GM12878 (cell line): ENCODE measurements at regions not wholly inside any gene's neighbourhood (a gene's known extent, or its start where the extent isn't known, plus 50 kb on each side); places are given as distances from the start of the nearest gene placed in this dataset.

Experiments used
- ATAC-seq: fragments of 200-7000 bp; cut with Tn5 transposase; 3 replicates; pipeline ENCODE4 v1.9.1; 2020; ENCODE audit warnings: mild to moderate bottlenecking, moderate library complexity
- BruUV-seq: library from RNA; stranded (reverse); fragments of 400-500 nt; replicated peaks from 2 replicates; lab custom pipeline; 2021; lab: Mats Ljungman, UMichigan
- CTCF ChIA-PET: fragments of 300-600 bp; sonication (Branson Sonifier 250); formaldehyde crosslinking; extraction: SDS; loops from one replicate; lab custom pipeline; 2021; ENCODE audit warnings: inconsistent platforms; lab: Yijun Ruan, JAX
- POLR2A ChIA-PET: fragments of 350-600 bp; formaldehyde crosslinking; extraction: SDS; loops from one replicate; lab custom pipeline; 2021; ENCODE audit warnings: inconsistent platforms; lab: Charles Lee
- RAD21 ChIA-PET: fragments of 300-600 bp; sonication (Branson Sonifier 250); formaldehyde crosslinking; loops from one replicate; lab custom pipeline; 2023; ENCODE audit warnings: antibody characterized with exemption; ENCODE audit not compliant: unreplicated experiment; lab: Charles Lee
- SMC1A ChIA-PET: fragments of 300-600 bp; sonication (Branson Sonifier 250); formaldehyde crosslinking; loops from one replicate; lab custom pipeline; 2023; ENCODE audit not compliant: unreplicated experiment, uncharacterized antibody; lab: Charles Lee
- DNase-seq: peaks from one replicate; pipeline ENCODE4 v3.0.0-alpha.2; 2011; ENCODE audit warnings: low read depth, low spot score
- FAIRE-seq: peaks from 3 replicates; lab custom pipeline; 2011; peaks lifted over from hg19 to GRCh38; lab: Jason Lieb, UNC
- H2AFZ ChIP-seq: 2 replicates; pipeline ENCODE4 v1.6.0; 2011; ENCODE audit warnings: low read depth, low read length, control low read depth; ENCODE audit not compliant: control insufficient read depth
- H3K27ac ChIP-seq: 2 replicates; pipeline ENCODE4 v1.5.1; 2011; ENCODE audit warnings: control low read depth; ENCODE audit not compliant: control insufficient read depth, insufficient read depth
- H3K27me3 ChIP-seq, 2 experiments: replicated peaks in 1 of 2; 2 replicates each; pipeline versions ENCODE4 v1.6.0 to v1.6.1; 2011; ENCODE audit warnings: low read length in 1 of 2; ENCODE audit not compliant: control insufficient read depth in 2 of 2, insufficient read depth in 2 of 2
- H3K36me3 ChIP-seq, 2 experiments: 2 replicates each; pipeline ENCODE4 v1.5.1; 2011; ENCODE audit warnings: low read length in 1 of 2; ENCODE audit not compliant: control insufficient read depth in 2 of 2, insufficient read depth in 2 of 2
- H3K4me1 ChIP-seq: 2 replicates; pipeline ENCODE4 v1.6.1; 2011; ENCODE audit warnings: mild to moderate bottlenecking, low read length, moderate library complexity, mixed read lengths; ENCODE audit not compliant: control insufficient read depth, insufficient read depth
- H3K4me2 ChIP-seq: 2 replicates; pipeline ENCODE4 v1.6.0; 2011; ENCODE audit warnings: control low read depth; ENCODE audit not compliant: control insufficient read depth, insufficient read depth
- H3K4me3 ChIP-seq: fragments of 200-600 bp; sonication (generic); 2 replicates; pipeline ENCODE4 v1.5.1; 2016
- H3K79me2 ChIP-seq: 2 replicates; pipeline ENCODE4 v1.6.0; 2011; ENCODE audit warnings: low read length; ENCODE audit not compliant: control insufficient read depth, insufficient read depth
- H3K9ac ChIP-seq: 2 replicates; pipeline ENCODE4 v1.8.0; 2011; ENCODE audit warnings: low read length, control low read depth, mixed read lengths; ENCODE audit not compliant: control insufficient read depth, insufficient read depth
- H3K9me3 ChIP-seq: replicated peaks from 3 replicates; pipeline ENCODE4 v1.5.1; 2011; ENCODE audit warnings: mild to moderate bottlenecking, low read length; ENCODE audit not compliant: control insufficient read depth, insufficient read depth
- H4K20me1 ChIP-seq: 2 replicates; pipeline ENCODE4 v1.6.0; 2011; ENCODE audit not compliant: control insufficient read depth, insufficient read depth
- BHLHE40 ChIP-seq, 2 experiments: fragments of 450-650 bp in 1 of 2; IDR thresholded peaks; 2 replicates each; pipeline ENCODE4 v1.6.1; 2011 to 2017; ENCODE audit warnings: low read depth in 2 of 2, borderline replicate concordance in 1 of 2, improper control_type of control experiment in 1 of 2, low read length in 1 of 2, mild to moderate bottlenecking in 1 of 2
- CBX3 ChIP-seq: fragments of 200-600 bp; sonication (generic); IDR thresholded peaks from 2 replicates; pipeline ENCODE4 v1.6.1; 2016; ENCODE audit warnings: low read depth, borderline replicate concordance
- EP300 ChIP-seq, 2 experiments: fragments of 150-350 bp in 1 of 2; IDR thresholded peaks; 2 replicates each; pipeline ENCODE4 v1.6.1; 2011 to 2012; ENCODE audit warnings: low read depth in 2 of 2, low read length in 2 of 2, borderline replicate concordance in 1 of 2, improper control_type of control experiment in 1 of 2, inconsistent platforms in 1 of 2; ENCODE audit not compliant: control insufficient read depth in 1 of 2
- HDAC2 ChIP-seq: fragments of 200-600 bp; sonication (generic); IDR thresholded peaks from 2 replicates; pipeline ENCODE4 v1.6.1; 2017
- IKZF2 ChIP-seq, 2 experiments: fragments of 450-650 bp; IDR thresholded peaks; 2 replicates each; pipeline ENCODE4 v1.6.1; 2017; ENCODE audit warnings: mild to moderate bottlenecking in 2 of 2, moderate library complexity in 2 of 2
- MEF2A ChIP-seq: IDR thresholded peaks from 2 replicates; pipeline ENCODE4 v1.6.1; 2011; ENCODE audit warnings: low read depth, mild to moderate bottlenecking, low read length, moderate library complexity; ENCODE audit not compliant: insufficient read depth
- NBN ChIP-seq: fragments of 450-650 bp; IDR thresholded peaks from 2 replicates; pipeline ENCODE4 v1.6.1; 2016
- POU2F2 ChIP-seq: IDR thresholded peaks from 3 replicates; pipeline ENCODE4 v1.6.1; 2011; ENCODE audit warnings: low read depth, mild to moderate bottlenecking, low read length, borderline replicate concordance
- SMC3 ChIP-seq: IDR thresholded peaks from 2 replicates; pipeline ENCODE4 v1.6.1; 2011; ENCODE audit warnings: low read length, improper control_type of control experiment, borderline replicate concordance
- SREBF2 ChIP-seq: IDR thresholded peaks from 2 replicates; pipeline ENCODE4 v1.6.1; 2012; ENCODE audit warnings: mild to moderate bottlenecking, low read length
- TBL1XR1 ChIP-seq: IDR thresholded peaks from 2 replicates; pipeline ENCODE4 v1.6.1; 2012; ENCODE audit warnings: low read depth, low read length, improper control_type of control experiment
- YBX1 ChIP-seq: fragments of 450-650 bp; IDR thresholded peaks from 2 replicates; pipeline ENCODE4 v1.6.1; 2016; ENCODE audit warnings: antibody characterized with exemption
- WGBS: methylation state at CpG from one replicate; pipeline ENCODE4 v1.1.6; 2016; ENCODE audit warnings: low lambda C conversion rate; ENCODE audit not compliant: insufficient replicate concordance, insufficient coverage; ENCODE audit errors: missing lambda C conversion rate; 5-methylcytosine and 5-hydroxymethylcytosine counted together
- in situ Hi-C: fragments of 300-500 bp; cut with MboI; formaldehyde crosslinking; loops from 9 replicates; pipeline ENCODE4 v1.14.3; 2018; ENCODE audit warnings: mixed read lengths
- intact Hi-C: fragments of 100-400 bp; cut with micrococcal nuclease; formaldehyde crosslinking; loops from one replicate; pipeline ENCODE4 v1.14.2; 2022; ENCODE audit not compliant: unreplicated experiment
- TF ChIP-seq, protein P1 (sequence below): fragments of 450-650 bp; formaldehyde crosslinking; IDR thresholded peaks from 2 replicates; pipeline ENCODE4 v1.4.0; 2022; ENCODE audit warnings: mild to moderate bottlenecking, moderate library complexity
- TF ChIP-seq, protein P2 (sequence below): fragments of 450-650 bp; IDR thresholded peaks from 2 replicates; pipeline ENCODE4 v1.6.1; 2017; ENCODE audit warnings: antibody characterized with exemption, mild to moderate bottlenecking, moderate library complexity
- TF ChIP-seq, protein P3 (sequence below): fragments of 450-650 bp; IDR thresholded peaks from 2 replicates; pipeline ENCODE4 v1.6.1; 2017; ENCODE audit warnings: borderline replicate concordance
- TF ChIP-seq, protein P4 (sequence below): fragments of 450-650 bp; IDR thresholded peaks from 2 replicates; pipeline ENCODE4 v1.6.1; 2017; ENCODE audit warnings: low read depth, mild to moderate bottlenecking, moderate library complexity

DNA sequence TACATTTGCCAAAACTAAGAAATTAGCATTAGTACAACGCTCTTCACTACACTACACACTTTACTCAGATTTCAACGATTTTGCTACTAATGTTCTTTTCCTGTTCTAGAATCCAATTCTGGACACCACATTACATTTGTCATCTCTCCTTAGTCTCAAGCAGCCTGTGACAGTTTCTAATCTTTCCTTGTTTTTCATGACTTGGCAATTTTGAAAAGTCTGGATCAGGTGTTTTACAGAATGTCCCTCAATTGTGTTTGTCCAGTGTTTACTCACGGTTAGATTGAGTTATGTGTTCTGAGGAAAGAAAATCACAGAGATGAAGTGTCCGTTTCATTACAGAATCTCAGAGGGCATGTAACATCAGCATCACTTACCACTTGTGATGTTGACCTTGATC lies 372.6 kb downstream of the TFAP2A start:
- in situ Hi-C loops: no loop called here
- ChIA-PET CTCF (interaction anchor here (1.7 kb wide), 1 partner anchor 12 kb away, joined by 8 read pairs; no protein-coding TSS in a partner anchor), RAD21 (no interaction called here), SMC1A (interaction anchor here (0.7 kb wide), 1 partner anchor 221 kb away, joined by 3 read pairs; no protein-coding TSS in a partner anchor), POLR2A (no interaction called here)
- no peak overlapping the region for H3K4me2 ChIP-seq
- ATAC-seq (no peak), FAIRE-seq (no peak), DNase-seq (no peak)
- H4K20me1 ChIP-seq: no peaks in the 10 kb centered on the region
- H3K27me3 ChIP-seq: no peaks in the 10 kb centered on the region
- H3K9me3 ChIP-seq: no peaks in the 10 kb centered on the region
- no peak overlapping the region for H2AFZ ChIP-seq
- WGBS: 0% methylated on average over 4 of the region's 4 CpGs
- BruUV-seq: no TSS peak
- no peak overlapping the region for H3K4me3 ChIP-seq
- no peaks in the 10 kb centered on the region for H3K79me2 ChIP-seq
- intact Hi-C loops: no loop called here
- no peaks in the 10 kb centered on the region for H3K4me1 ChIP-seq
- no peak overlapping the region for H3K27ac ChIP-seq
- H3K9ac ChIP-seq: no peak overlapping the region
- H3K36me3 ChIP-seq: no peaks in the 10 kb centered on the region
- TF ChIP-seq, protein P1, sequence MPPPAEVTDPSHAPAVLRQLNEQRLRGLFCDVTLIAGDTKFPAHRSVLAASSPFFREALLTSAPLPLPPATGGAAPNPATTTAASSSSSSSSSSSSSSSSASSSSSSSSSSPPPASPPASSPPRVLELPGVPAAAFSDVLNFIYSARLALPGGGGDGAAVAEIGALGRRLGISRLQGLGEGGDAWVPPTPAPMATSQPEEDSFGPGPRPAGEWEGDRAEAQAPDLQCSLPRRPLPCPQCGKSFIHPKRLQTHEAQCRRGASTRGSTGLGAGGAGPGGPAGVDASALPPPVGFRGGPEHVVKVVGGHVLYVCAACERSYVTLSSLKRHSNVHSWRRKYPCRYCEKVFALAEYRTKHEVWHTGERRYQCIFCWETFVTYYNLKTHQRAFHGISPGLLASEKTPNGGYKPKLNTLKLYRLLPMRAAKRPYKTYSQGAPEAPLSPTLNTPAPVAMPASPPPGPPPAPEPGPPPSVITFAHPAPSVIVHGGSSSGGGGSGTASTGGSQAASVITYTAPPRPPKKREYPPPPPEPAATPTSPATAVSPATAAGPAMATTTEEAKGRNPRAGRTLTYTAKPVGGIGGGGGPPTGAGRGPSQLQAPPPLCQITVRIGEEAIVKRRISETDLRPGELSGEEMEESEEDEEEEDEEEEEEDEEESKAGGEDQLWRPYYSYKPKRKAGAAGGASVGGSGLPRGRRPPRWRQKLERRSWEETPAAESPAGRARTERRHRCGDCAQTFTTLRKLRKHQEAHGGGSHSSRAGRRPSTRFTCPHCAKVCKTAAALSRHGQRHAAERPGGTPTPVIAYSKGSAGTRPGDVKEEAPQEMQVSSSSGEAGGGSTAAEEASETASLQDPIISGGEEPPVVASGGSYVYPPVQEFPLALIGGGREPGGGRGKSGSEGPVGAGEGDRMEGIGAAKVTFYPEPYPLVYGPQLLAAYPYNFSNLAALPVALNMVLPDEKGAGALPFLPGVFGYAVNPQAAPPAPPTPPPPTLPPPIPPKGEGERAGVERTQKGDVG: no peak
- TF ChIP-seq, protein P2, sequence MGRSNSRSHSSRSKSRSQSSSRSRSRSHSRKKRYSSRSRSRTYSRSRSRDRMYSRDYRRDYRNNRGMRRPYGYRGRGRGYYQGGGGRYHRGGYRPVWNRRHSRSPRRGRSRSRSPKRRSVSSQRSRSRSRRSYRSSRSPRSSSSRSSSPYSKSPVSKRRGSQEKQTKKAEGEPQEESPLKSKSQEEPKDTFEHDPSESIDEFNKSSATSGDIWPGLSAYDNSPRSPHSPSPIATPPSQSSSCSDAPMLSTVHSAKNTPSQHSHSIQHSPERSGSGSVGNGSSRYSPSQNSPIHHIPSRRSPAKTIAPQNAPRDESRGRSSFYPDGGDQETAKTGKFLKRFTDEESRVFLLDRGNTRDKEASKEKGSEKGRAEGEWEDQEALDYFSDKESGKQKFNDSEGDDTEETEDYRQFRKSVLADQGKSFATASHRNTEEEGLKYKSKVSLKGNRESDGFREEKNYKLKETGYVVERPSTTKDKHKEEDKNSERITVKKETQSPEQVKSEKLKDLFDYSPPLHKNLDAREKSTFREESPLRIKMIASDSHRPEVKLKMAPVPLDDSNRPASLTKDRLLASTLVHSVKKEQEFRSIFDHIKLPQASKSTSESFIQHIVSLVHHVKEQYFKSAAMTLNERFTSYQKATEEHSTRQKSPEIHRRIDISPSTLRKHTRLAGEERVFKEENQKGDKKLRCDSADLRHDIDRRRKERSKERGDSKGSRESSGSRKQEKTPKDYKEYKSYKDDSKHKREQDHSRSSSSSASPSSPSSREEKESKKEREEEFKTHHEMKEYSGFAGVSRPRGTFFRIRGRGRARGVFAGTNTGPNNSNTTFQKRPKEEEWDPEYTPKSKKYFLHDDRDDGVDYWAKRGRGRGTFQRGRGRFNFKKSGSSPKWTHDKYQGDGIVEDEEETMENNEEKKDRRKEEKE: no peak
- no peak for TF ChIP-seq CBX3
- TF ChIP-seq TBL1XR1: no peak
- TF ChIP-seq SREBF2: no peak
- no peak for TF ChIP-seq HDAC2
- TF ChIP-seq, protein P3, sequence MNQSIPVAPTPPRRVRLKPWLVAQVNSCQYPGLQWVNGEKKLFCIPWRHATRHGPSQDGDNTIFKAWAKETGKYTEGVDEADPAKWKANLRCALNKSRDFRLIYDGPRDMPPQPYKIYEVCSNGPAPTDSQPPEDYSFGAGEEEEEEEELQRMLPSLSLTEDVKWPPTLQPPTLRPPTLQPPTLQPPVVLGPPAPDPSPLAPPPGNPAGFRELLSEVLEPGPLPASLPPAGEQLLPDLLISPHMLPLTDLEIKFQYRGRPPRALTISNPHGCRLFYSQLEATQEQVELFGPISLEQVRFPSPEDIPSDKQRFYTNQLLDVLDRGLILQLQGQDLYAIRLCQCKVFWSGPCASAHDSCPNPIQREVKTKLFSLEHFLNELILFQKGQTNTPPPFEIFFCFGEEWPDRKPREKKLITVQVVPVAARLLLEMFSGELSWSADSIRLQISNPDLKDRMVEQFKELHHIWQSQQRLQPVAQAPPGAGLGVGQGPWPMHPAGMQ: no peak
- TF ChIP-seq, protein P4, sequence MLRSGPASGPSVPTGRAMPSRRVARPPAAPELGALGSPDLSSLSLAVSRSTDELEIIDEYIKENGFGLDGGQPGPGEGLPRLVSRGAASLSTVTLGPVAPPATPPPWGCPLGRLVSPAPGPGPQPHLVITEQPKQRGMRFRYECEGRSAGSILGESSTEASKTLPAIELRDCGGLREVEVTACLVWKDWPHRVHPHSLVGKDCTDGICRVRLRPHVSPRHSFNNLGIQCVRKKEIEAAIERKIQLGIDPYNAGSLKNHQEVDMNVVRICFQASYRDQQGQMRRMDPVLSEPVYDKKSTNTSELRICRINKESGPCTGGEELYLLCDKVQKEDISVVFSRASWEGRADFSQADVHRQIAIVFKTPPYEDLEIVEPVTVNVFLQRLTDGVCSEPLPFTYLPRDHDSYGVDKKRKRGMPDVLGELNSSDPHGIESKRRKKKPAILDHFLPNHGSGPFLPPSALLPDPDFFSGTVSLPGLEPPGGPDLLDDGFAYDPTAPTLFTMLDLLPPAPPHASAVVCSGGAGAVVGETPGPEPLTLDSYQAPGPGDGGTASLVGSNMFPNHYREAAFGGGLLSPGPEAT: no peak
- TF ChIP-seq MEF2A: no peak
- no peak for TF ChIP-seq EP300 (IDR thresholded peaks at IDR 0.05; ENCODE audit: borderline replicate concordance in 1 of 2, control insufficient read depth in 1 of 2, low read depth in 2 of 2, low read length in 2 of 2)
- TF ChIP-seq SMC3: no peak
- no peak for TF ChIP-seq IKZF2 (IDR thresholded peaks at IDR 0.05)
- no peak for TF ChIP-seq YBX1
- no peak for TF ChIP-seq BHLHE40 (IDR thresholded peaks at IDR 0.05; ENCODE audit: borderline replicate concordance in 1 of 2, low read depth in 2 of 2, low read length in 1 of 2)
- no peak for TF ChIP-seq NBN
- TF ChIP-seq POU2F2: no peak
